NCI-H2227 (cell line): ENCODE measurements at regions not wholly inside any gene's neighbourhood (a gene's known extent, or its start where the extent isn't known, plus 50 kb on each side); places are given as distances from the start of the nearest gene placed in this dataset.
"Not testable (repeated sequence)": the region's sequence is repeated elsewhere in the genome, so short reads cannot be mapped to it uniquely, and the experiment has no call there.

Source experiments
- DNase-seq: peaks from one replicate; lab custom pipeline; 2025; ENCODE audit not compliant: unreplicated experiment; lab: John Stamatoyannopoulos, UW

- DNase-seq = not testable (repeated sequence)
Measured at GRCh38 chr5:126011526-126011925, 411.7 kb upstream of the GRAMD2B start.

GRCh38 chr5:126014676-126015075, 408.5 kb upstream of the GRAMD2B start:
- DNase-seq = no peak

- no peak for DNase-seq
Measured at GRCh38 chr5:126015235-126016181, 407.7 kb upstream of the GRAMD2B start.

GRCh38 chr5:126016256-126016655, 407.0 kb upstream of the GRAMD2B start:
- DNase-seq = no peak

GRCh38 chr5:126017096-126017495, 406.1 kb upstream of the GRAMD2B start:
- no peak for DNase-seq

- DNase-seq = no peak
Measured at GRCh38 chr5:126020770-126021169, 402.4 kb upstream of the GRAMD2B start.

GRCh38 chr5:126023994-126024441, 399.2 kb upstream of the GRAMD2B start:
- DNase-seq = no peak

GRCh38 chr5:126027149-126027548, 396.1 kb upstream of the GRAMD2B start:
- DNase-seq = no peak

- no peak for DNase-seq
Measured at GRCh38 chr5:126027652-126028051, 395.6 kb upstream of the GRAMD2B start.

GRCh38 chr5:126028336-126028735, 394.9 kb upstream of the GRAMD2B start:
- no peak for DNase-seq

- DNase-seq = not testable (repeated sequence)
Measured at GRCh38 chr5:126029282-126029681, 393.9 kb upstream of the GRAMD2B start.

GRCh38 chr5:126030698-126031097, 392.5 kb upstream of the GRAMD2B start:
- DNase-seq = no peak

- no peak for DNase-seq
Measured at GRCh38 chr5:126031989-126032716, 391.1 kb upstream of the GRAMD2B start.

GRCh38 chr5:126043688-126044087, 379.5 kb upstream of the GRAMD2B start:
- DNase-seq = no peak

GRCh38 chr5:126044111-126044668, 379.0 kb upstream of the GRAMD2B start:
- DNase-seq = peak; percentile 81

- DNase-seq = no peak
Measured at GRCh38 chr5:126044931-126045565, 378.2 kb upstream of the GRAMD2B start.

GRCh38 chr5:126046318-126046717, 376.9 kb upstream of the GRAMD2B start:
- DNase-seq = no peak

GRCh38 chr5:126046846-126047571, 376.2 kb upstream of the GRAMD2B start:
- DNase-seq = no peak

GRCh38 chr5:126052120-126052519, 371.1 kb upstream of the GRAMD2B start:
- no peak for DNase-seq

GRCh38 chr5:126052791-126053190, 370.4 kb upstream of the GRAMD2B start:
- DNase-seq = no peak
